H1 (cell line): ENCODE measurements at regions not wholly inside any gene's neighbourhood (a gene's known extent, or its start where the extent isn't known, plus 50 kb on each side); places are given as distances from the start of the nearest gene placed in this dataset.

Experiments
- ATF2 ChIP-seq: IDR thresholded peaks from 2 replicates; pipeline ENCODE4 v1.6.1; 2012; ENCODE audit warnings: low read length, inconsistent platforms
- CTCF ChIP-seq, 3 experiments: IDR thresholded peaks; 1 replicate in 2 of 3; 2 replicates in 1 of 3; pipeline versions ENCODE4 v1.5.1 to v1.6.1; 2011; ENCODE audit warnings: low read length in 3 of 3, mild to moderate bottlenecking in 3 of 3, inconsistent platforms in 2 of 3, low read depth in 1 of 3, moderate library complexity in 1 of 3; ENCODE audit not compliant: insufficient read depth in 1 of 3; ENCODE audit errors: control extremely low read depth in 1 of 3
- EZH2 ChIP-seq: fragments of 200-600 bp; sonication (generic); IDR thresholded peaks from 2 replicates; pipeline ENCODE4 v1.7.1; 2012; ENCODE audit warnings: low read depth, mild to moderate bottlenecking, moderate library complexity, low read length, inconsistent platforms; ENCODE audit not compliant: severe bottlenecking
- GABPA ChIP-seq: IDR thresholded peaks from 2 replicates; pipeline ENCODE4 v1.6.1; 2011; ENCODE audit warnings: mild to moderate bottlenecking, low read length, moderate library complexity, borderline replicate concordance; ENCODE audit not compliant: insufficient read depth
- JUN ChIP-seq: IDR thresholded peaks from 2 replicates; pipeline ENCODE4 v1.6.1; 2011; ENCODE audit warnings: low read depth, mild to moderate bottlenecking, improper control_type of control experiment, low read length
- PHF8 ChIP-seq: fragments of 200-600 bp; sonication (generic); conservative IDR thresholded peaks from 2 replicates; pipeline ENCODE4 v1.7.1; 2012; ENCODE audit warnings: low read depth, mild to moderate bottlenecking, inconsistent platforms, low read length, moderate library complexity
- TAF1 ChIP-seq: IDR thresholded peaks from 2 replicates; pipeline ENCODE4 v1.6.1; 2011; ENCODE audit warnings: mild to moderate bottlenecking, low read depth, low read length

DNA sequence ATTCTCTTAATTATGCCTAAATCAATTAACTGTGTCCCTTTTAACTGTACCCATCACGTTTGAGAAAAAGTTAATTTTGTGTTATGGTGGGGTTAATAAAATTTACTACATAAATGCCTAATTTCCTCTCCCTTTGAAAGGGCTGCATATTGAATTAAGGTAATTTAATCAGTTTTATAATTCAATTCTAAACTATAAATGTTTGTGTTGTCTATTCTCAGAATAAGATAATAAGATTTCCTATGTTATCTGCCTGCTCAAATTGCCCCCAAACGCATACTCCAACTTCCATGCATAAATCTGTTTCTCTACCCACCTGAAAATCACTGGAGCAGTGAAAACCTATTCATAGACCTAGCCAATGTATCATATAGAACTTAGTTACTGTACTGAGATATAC, 1716.1 kb downstream of the SI start:
- no peak for TF ChIP-seq JUN
- TF ChIP-seq ATF2 = no peak
- TF ChIP-seq TAF1 = no peak
- no peak for TF ChIP-seq EZH2
- no peak for TF ChIP-seq CTCF (IDR thresholded peaks at IDR 0.05; ENCODE audit: control extremely low read depth in 1 of 3, insufficient read depth in 1 of 3, low read depth in 1 of 3, low read length in 3 of 3)
- TF ChIP-seq GABPA = no peak
- TF ChIP-seq PHF8 = no peak
